Prostate gland (tissue), 2 donors: ENCODE measurements at regions not wholly inside any gene's neighbourhood (a gene's known extent, or its start where the extent isn't known, plus 50 kb on each side); places are given as distances from the start of the nearest gene placed in this dataset.
A peak's percentile ranks its signal among the peaks of the same experiment; 100 is the strongest.

Experiments
- DNase-seq: peaks from one replicate; pipeline ENCODE4 v3.0.0-alpha.2; 2019; ENCODE audit warnings: low spot score
- H3K27ac ChIP-seq, 2 donors: fragments of 200-600 bp; sonication (generic); 2 replicates each; pipeline ENCODE4 v1.5.1; 2017 to 2019
- H3K27me3 ChIP-seq: fragments of 200-600 bp; sonication (generic); replicated peaks from 2 replicates; pipeline ENCODE4 v1.5.1; 2019; ENCODE audit not compliant: insufficient read depth
- H3K36me3 ChIP-seq, 2 donors: fragments of 200-600 bp; sonication (generic); 1 replicate in 1 of 2; 2 replicates in 1 of 2; pipeline versions ENCODE4 v1.5.1 to v1.8.1; 2017 to 2019
- H3K4me1 ChIP-seq: fragments of 200-600 bp; sonication (generic); replicated peaks from 2 replicates; pipeline ENCODE4 v1.5.1; 2019
- H3K4me3 ChIP-seq, 2 donors: fragments of 200-600 bp; sonication (generic); 2 replicates each; pipeline ENCODE4 v1.5.1; 2017 to 2019
- H3K9me3 ChIP-seq: fragments of 200-600 bp; sonication (generic); 2 replicates; pipeline ENCODE4 v1.5.1; 2017
- POLR2A ChIP-seq: fragments of 450-650 bp; IDR thresholded peaks from one replicate; pipeline ENCODE4 v1.6.1; 2016; ENCODE audit warnings: antibody characterized with exemption, mild to moderate bottlenecking
- POLR2AphosphoS5 ChIP-seq: sonication (generic); formaldehyde crosslinking; IDR thresholded peaks from one replicate; pipeline ENCODE4 v1.6.1; 2017; ENCODE audit warnings: antibody characterized with exemption
- WGBS: methylation state at CpG from one replicate; pipeline ENCODE4 v1.1.5; 2018; 5-methylcytosine and 5-hydroxymethylcytosine counted together
- intact Hi-C: fragments of 100-400 bp; cut with DNase I; formaldehyde crosslinking; loops from one replicate; pipeline ENCODE4 v1.14.2; 2022
- TF ChIP-seq, protein P1 (sequence below), 4 experiments: fragments of 200-600 bp in 2 of 4; fragments of 450-650 bp in 2 of 4; sonication (generic) in 2 of 4; IDR thresholded peaks; 1 replicate in 3 of 4; 2 replicates in 1 of 4; pipeline ENCODE4 v1.5.1; 2016 to 2019; ENCODE audit warnings: antibody characterized with exemption in 4 of 4, mild to moderate bottlenecking in 2 of 4, moderate library complexity in 2 of 4

DNA sequence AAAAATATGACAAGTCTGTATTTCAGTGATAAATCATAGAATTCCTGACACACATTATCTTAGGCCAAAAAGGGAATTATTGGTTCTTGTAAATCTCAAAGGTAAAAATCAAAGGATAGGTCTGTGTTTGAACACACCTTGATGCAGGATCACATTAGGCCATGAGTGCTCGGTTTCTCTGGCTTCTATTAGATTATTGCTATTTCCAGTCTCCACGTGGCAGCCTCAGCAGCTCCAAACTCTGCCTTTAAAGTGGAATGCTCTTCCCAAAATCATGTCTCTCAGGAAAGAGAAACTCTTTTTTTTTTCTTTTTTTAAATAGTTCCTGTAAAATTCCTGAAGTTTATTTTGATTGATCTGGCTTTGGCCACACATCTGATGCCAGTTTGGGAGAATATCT, 105.6 kb upstream of the FRMD6 start:
- WGBS, result 19% methylated on average over 2 of the region's 2 CpGs

DNA sequence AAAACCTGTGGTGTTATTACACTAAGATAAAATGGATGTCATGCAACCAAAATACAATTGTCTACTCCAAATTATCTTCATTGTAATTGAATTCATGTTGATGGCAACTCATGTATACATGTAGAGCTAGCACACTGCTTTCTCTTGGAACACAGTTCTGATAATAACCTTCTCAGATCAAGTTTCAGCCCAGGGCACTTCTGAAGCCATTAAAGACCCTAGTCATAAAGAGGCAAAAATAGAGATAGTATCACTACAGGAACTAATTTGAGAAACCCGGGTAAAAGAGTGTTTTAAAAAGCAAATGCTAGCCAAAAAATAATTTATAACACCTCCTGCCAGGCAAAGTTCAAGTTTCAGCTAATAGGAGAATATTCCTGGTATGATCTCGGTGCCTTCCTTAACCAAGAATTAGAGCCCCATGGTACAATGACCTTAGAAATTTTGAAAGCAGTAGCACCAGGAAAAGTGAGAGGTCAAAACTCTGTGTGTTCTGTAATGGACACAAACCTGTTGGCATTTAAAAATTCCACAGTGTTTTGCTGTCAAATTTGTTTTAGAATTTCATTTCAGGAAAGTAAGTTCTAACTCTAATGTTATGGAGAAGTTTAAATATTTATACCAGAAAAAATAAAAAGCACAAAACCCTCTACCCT, 105.0 kb upstream of the FRMD6 start:
- 12% methylated on average over 2 of the region's 2 CpGs for WGBS
- Histone ChIP-seq H3K27ac (peak overlapping the region; percentile 4 to 17), H3K9me3 (no peaks in the 10 kb centered on the region), H3K4me1 (peaks cover 2% of the 10 kb centered on the region), H3K27me3 (no peaks in the 10 kb centered on the region), H3K36me3 (no peaks in the 10 kb centered on the region), H3K4me3 (no peak overlapping the region)
- no peak for DNase-seq
- TF ChIP-seq POLR2A, result no peak
- no peak for TF ChIP-seq POLR2AphosphoS5
- intact Hi-C loops, result loop anchor here (2.0 to 5.0 kb wide), 2 partner anchors 39 to 152 kb away; no protein-coding TSS in a partner anchor

More for the DNA sequence above, 105.6 kb upstream of the FRMD6 start:
- Histone ChIP-seq H3K9me3 (no peaks in the 10 kb centered on the region), H3K27me3 (no peaks in the 10 kb centered on the region), H3K4me3 (no peak overlapping the region), H3K36me3 (no peaks in the 10 kb centered on the region), H3K4me1 (peaks cover 2% of the 10 kb centered on the region), H3K27ac (no peak overlapping the region)
- intact Hi-C loops, result loop anchor here (2.0 to 5.0 kb wide), 2 partner anchors 39 to 151 kb away; no protein-coding TSS in a partner anchor
- no peak for DNase-seq
- TF ChIP-seq, protein P1, sequence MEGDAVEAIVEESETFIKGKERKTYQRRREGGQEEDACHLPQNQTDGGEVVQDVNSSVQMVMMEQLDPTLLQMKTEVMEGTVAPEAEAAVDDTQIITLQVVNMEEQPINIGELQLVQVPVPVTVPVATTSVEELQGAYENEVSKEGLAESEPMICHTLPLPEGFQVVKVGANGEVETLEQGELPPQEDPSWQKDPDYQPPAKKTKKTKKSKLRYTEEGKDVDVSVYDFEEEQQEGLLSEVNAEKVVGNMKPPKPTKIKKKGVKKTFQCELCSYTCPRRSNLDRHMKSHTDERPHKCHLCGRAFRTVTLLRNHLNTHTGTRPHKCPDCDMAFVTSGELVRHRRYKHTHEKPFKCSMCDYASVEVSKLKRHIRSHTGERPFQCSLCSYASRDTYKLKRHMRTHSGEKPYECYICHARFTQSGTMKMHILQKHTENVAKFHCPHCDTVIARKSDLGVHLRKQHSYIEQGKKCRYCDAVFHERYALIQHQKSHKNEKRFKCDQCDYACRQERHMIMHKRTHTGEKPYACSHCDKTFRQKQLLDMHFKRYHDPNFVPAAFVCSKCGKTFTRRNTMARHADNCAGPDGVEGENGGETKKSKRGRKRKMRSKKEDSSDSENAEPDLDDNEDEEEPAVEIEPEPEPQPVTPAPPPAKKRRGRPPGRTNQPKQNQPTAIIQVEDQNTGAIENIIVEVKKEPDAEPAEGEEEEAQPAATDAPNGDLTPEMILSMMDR (IDR thresholded peaks at IDR 0.05), result no peak
- TF ChIP-seq POLR2AphosphoS5 (no peak), POLR2A (no peak)

DNA sequence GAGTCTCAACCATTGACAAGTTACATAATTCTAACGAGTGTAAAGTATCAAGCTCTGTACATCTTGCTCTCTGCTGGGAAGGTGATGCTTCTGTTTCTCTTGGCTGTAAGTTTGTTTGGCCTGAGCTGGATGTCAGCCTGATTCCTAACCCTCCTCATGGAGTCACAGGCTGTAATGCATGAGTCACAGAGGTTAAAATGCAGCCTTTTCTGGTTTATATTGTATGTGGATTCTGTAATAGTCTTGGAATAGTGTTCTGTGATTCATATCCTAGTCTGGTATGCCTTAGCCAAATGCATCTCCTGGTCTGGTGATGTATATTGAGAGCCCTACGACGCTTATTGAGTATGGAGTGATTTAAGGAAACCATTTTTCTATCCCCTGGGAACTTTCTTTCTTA, 104.5 kb upstream of the FRMD6 start:
- no peaks in the 10 kb centered on the region for H3K9me3 ChIP-seq
- peaks cover 2% of the 10 kb centered on the region for H3K4me1 ChIP-seq
- TF ChIP-seq POLR2AphosphoS5 (peak; percentile 71), POLR2A (no peak)
- intact Hi-C loops, result loop anchor here (2.0 to 5.0 kb wide), 2 partner anchors 40 to 152 kb away; no protein-coding TSS in a partner anchor
- 40% methylated on average over 3 of the region's 3 CpGs for WGBS
- no peaks in the 10 kb centered on the region for H3K27me3 ChIP-seq
- peak overlapping the region; percentile 4 to 17 for H3K27ac ChIP-seq
- H3K4me3 ChIP-seq, result no peak overlapping the region
- DNase-seq, result peak; percentile 36
- no peaks in the 10 kb centered on the region for H3K36me3 ChIP-seq

DNA sequence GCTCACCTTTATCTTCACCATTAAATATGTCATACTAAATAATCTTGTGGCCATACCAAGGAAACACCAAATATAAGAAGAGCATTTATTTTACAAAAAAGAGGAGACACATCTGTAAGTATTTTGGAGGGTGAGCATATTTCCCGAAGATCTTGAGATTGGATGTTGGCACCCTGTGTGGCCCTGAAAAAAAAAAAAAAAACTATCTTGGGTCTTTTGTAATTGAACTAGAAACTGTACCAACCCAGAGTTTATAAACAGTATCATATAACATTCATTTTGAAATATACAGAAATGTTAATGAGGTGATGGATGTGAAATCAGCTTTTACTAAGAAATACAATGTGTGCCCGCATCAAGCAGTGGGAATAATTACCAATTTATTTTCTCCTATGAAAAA, 104.0 kb upstream of the FRMD6 start:
- WGBS, result 65% methylated on average over 2 of the region's 2 CpGs
- intact Hi-C loops, result loop anchor here (2.0 to 5.0 kb wide), 2 partner anchors 40 to 153 kb away; no protein-coding TSS in a partner anchor
- Histone ChIP-seq H3K4me3 (no peak overlapping the region), H3K27me3 (no peaks in the 10 kb centered on the region), H3K36me3 (no peaks in the 10 kb centered on the region), H3K9me3 (no peaks in the 10 kb centered on the region), H3K4me1 (peaks cover 2% of the 10 kb centered on the region), H3K27ac (peak overlapping the region in 1 of 2 donors; percentile 17)
- TF ChIP-seq POLR2AphosphoS5 (no peak), POLR2A (no peak)
- TF ChIP-seq, protein P1 (IDR thresholded peaks at IDR 0.05), result no peak
- no peak for DNase-seq

DNA sequence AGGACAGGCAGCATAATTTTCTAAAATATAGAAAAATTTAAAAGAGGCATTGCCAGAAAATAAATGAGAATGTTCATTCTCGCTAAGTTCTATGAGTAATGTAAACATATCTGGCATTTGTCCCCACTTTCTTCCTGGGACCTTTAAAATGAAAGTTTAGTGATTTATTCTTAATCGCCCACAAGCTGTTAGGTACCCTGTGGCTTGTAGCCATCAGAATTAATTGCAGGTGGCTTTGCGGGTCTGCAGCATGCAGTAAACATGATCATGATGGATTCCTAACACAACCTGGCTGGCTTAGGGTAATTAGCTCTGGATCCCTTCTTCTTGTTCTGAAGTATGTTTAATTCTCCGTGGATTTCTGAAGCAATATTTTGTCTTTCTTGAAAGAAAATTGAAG, 103.5 kb upstream of the FRMD6 start:
- Histone ChIP-seq H3K27me3 (no peaks in the 10 kb centered on the region), H3K27ac (peak overlapping the region in 1 of 2 donors; percentile 17), H3K4me1 (peaks cover 2% of the 10 kb centered on the region), H3K4me3 (no peak overlapping the region), H3K9me3 (no peaks in the 10 kb centered on the region), H3K36me3 (no peaks in the 10 kb centered on the region)
- intact Hi-C loops, result loop anchor here (5.0 kb wide), 1 partner anchor 41 kb away; no protein-coding TSS in a partner anchor
- WGBS, result 69% methylated on average over 4 of the region's 4 CpGs
- no peak for DNase-seq
- TF ChIP-seq POLR2A (no peak), POLR2AphosphoS5 (no peak)
- TF ChIP-seq, protein P1 (IDR thresholded peaks at IDR 0.05), result no peak

DNA sequence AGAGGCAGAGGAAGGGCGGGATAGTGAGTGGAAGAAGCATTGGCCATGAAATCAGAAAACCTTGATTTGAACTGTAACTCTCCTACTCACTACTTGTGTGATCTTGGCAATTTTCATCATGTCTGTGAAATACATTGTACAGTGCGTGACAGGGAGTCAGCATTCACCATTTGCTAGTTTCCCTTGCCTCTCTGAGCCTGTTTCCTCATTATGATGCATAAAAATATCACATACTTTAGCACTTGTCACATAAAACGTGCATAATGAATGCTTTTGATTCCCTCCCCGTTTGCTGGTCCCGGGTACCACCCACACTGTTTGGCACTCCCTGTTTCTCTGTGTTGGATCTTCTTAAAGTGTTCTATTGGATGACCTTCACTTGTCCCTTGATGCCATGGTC, 101.1 kb upstream of the FRMD6 start:
- H3K4me1 ChIP-seq, result peaks cover 2% of the 10 kb centered on the region
- WGBS, result 57% methylated on average over 5 of the region's 5 CpGs

More for the DNA sequence above, 101.1 kb upstream of the FRMD6 start:
- H3K36me3 ChIP-seq, result no peaks in the 10 kb centered on the region
- no peaks in the 10 kb centered on the region for H3K9me3 ChIP-seq
- H3K27me3 ChIP-seq, result no peaks in the 10 kb centered on the region
- DNase-seq, result no peak
- H3K27ac ChIP-seq, result no peak overlapping the region
- TF ChIP-seq, protein P1 (IDR thresholded peaks at IDR 0.05), result no peak
- no peak for TF ChIP-seq POLR2AphosphoS5
- no peak for TF ChIP-seq POLR2A
- intact Hi-C loops, result no loop called here
- no peak overlapping the region for H3K4me3 ChIP-seq
